Breast epithelium (tissue), 3 donors: ENCODE measurements at regions not wholly inside any gene's neighbourhood (a gene's known extent, or its start where the extent isn't known, plus 50 kb on each side); places are given as distances from the start of the nearest gene placed in this dataset.

ENCODE experiments used
- CTCF ChIP-seq, 3 donors: fragments of 450-650 bp; IDR thresholded peaks; one replicate each; pipeline ENCODE4 v1.5.1; 2016 to 2017; ENCODE audit warnings: antibody characterized with exemption in 3 of 3, mild to moderate bottlenecking in 3 of 3, moderate library complexity in 3 of 3
- POLR2A ChIP-seq: fragments of 450-650 bp; IDR thresholded peaks from one replicate; pipeline ENCODE4 v1.6.1; 2016; ENCODE audit warnings: antibody characterized with exemption, mild to moderate bottlenecking, moderate library complexity
- POLR2AphosphoS5 ChIP-seq, 3 donors: sonication (generic); formaldehyde crosslinking; IDR thresholded peaks; one replicate each; pipeline ENCODE4 v1.6.1; 2017; ENCODE audit warnings: antibody characterized with exemption in 3 of 3

GRCh38 chr22:22706253-22706915, 62.0 kb downstream of the GGTLC2 start:
- TF ChIP-seq CTCF (IDR thresholded peaks at IDR 0.05) (no peak), POLR2AphosphoS5 (IDR thresholded peaks at IDR 0.05) (no peak), POLR2A (no peak)
